Panc1 (cell line): ENCODE measurements at regions not wholly inside any gene's neighbourhood (a gene's known extent, or its start where the extent isn't known, plus 50 kb on each side); places are given as distances from the start of the nearest gene placed in this dataset.

Experiments
- ATAC-seq: fragments of 200-7000 bp; cut with Tn5 transposase; 2 replicates; pipeline ENCODE4 v1.9.1; 2020; ENCODE audit warnings: mild to moderate bottlenecking, moderate library complexity
- BruUV-seq: library from RNA; stranded (reverse); fragments of 400-500 nt; replicated peaks from 2 replicates; lab custom pipeline; 2021; lab: Mats Ljungman, UMichigan
- CTCF ChIA-PET: fragments of 300-600 bp; sonication (Branson Sonifier 250); formaldehyde crosslinking; loops from one replicate; lab custom pipeline; 2022; ENCODE audit warnings: antibody characterized with exemption; lab: Charles Lee
- POLR2A ChIA-PET: fragments of 300-600 bp; sonication (Branson Sonifier 250); formaldehyde crosslinking; loops from one replicate; lab custom pipeline; 2022; ENCODE audit warnings: antibody characterized with exemption; lab: Charles Lee
- DNase-seq: peaks from one replicate; pipeline ENCODE4 v3.0.0-alpha.2; 2010; ENCODE audit warnings: low read depth, low spot score
- H3K27ac ChIP-seq: 2 replicates; pipeline ENCODE4 v1.5.1; 2011; ENCODE audit warnings: mild to moderate bottlenecking, low read length, inconsistent platforms
- H3K27me3 ChIP-seq: fragments of 200-500 bp; sonication (Bioruptor generic); 2 replicates; pipeline ENCODE4 v1.6.0; 2014; ENCODE audit warnings: low read length, inconsistent platforms; ENCODE audit not compliant: control insufficient read depth, insufficient read depth
- H3K36me3 ChIP-seq: fragments of 200-500 bp; sonication (Bioruptor generic); 2 replicates; pipeline ENCODE4 v1.5.1; 2014; ENCODE audit warnings: inconsistent platforms, mild to moderate bottlenecking, low read length, moderate library complexity; ENCODE audit not compliant: control insufficient read depth, insufficient read depth
- H3K4me1 ChIP-seq: 2 replicates; pipeline ENCODE4 v1.5.1; 2011; ENCODE audit warnings: inconsistent platforms, mild to moderate bottlenecking, low read length, moderate library complexity; ENCODE audit not compliant: control insufficient read depth, insufficient read depth
- H3K4me3 ChIP-seq, 2 experiments: 2 replicates each; pipeline ENCODE4 v1.5.1; 2011 to 2012; ENCODE audit warnings: low read depth in 2 of 2, low read length in 2 of 2, mild to moderate bottlenecking in 2 of 2, inconsistent platforms in 1 of 2, moderate library complexity in 1 of 2
- H3K9me3 ChIP-seq: fragments of 200-500 bp; sonication (Bioruptor generic); 2 replicates; pipeline ENCODE4 v1.5.1; 2014; ENCODE audit warnings: low read depth, mild to moderate bottlenecking, inconsistent platforms, low read length, moderate library complexity; ENCODE audit not compliant: control insufficient read depth, insufficient read depth
- POLR2AphosphoS5 ChIP-seq: IDR thresholded peaks from 2 replicates; pipeline ENCODE4 v1.6.1; 2012; ENCODE audit warnings: mild to moderate bottlenecking, low read depth, low read length, moderate library complexity
- SIN3A ChIP-seq: IDR thresholded peaks from 2 replicates; pipeline ENCODE4 v1.6.1; 2012; ENCODE audit warnings: low read depth, mild to moderate bottlenecking, low read length, moderate library complexity, borderline replicate concordance; ENCODE audit not compliant: insufficient read depth
- TCF7L2 ChIP-seq: IDR thresholded peaks from 2 replicates; pipeline ENCODE4 v1.6.1; 2011; ENCODE audit warnings: mild to moderate bottlenecking, low read depth, low read length, inconsistent platforms
- in situ Hi-C: cut with HindIII; loops from 2 replicates; pipeline ENCODE4 v1.10.0; 2016; ENCODE audit warnings: low sequenced_read_pairs, low pct_unique_long_range_greater_than_20kb
- intact Hi-C: fragments of 100-400 bp; cut with micrococcal nuclease; formaldehyde crosslinking; loops from one replicate; pipeline ENCODE4 v1.10.0; 2022; ENCODE audit not compliant: unreplicated experiment
- TF ChIP-seq, protein P1 (sequence below), 2 experiments: IDR thresholded peaks; 2 replicates each; pipeline ENCODE4 v1.6.1; 2011 to 2012; ENCODE audit warnings: low read depth in 2 of 2, control low read depth in 1 of 2, low read length in 1 of 2, mild to moderate bottlenecking in 1 of 2, moderate library complexity in 1 of 2; ENCODE audit not compliant: insufficient read depth in 1 of 2
- TF ChIP-seq, protein P2 (sequence below): fragments of 450-650 bp; IDR thresholded peaks from 2 replicates; pipeline ENCODE4 v1.5.1; 2017; ENCODE audit warnings: mild to moderate bottlenecking

DNA sequence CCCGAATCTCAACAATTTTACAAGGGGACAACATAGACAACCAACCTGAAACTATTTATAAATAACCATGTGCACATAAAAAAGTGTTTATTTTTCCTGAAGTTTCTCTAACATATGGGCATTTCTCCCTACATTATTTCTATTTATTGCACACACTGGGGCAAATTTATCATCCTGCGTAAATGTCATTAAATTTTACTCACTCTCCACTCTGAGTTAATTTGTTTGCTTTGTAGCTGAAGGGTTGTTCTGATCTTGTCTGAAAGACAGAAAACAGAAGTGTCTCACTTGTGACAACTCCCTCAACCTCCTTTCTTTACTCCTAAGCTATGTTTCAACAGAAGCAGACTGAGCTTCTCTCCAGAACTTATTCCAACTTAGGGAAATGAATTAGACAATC lies 194.2 kb downstream of the HIPK3 start:
- Histone ChIP-seq H3K4me3 (no peak overlapping the region), H3K27ac (no peak overlapping the region), H3K9me3 (no peaks in the 10 kb centered on the region), H3K27me3 (no peaks in the 10 kb centered on the region), H3K36me3 (no peaks in the 10 kb centered on the region), H3K4me1 (peaks cover 6% of the 10 kb centered on the region; the same call in 1 of the 2 replicates)
- intact Hi-C loops, result no loop called here
- BruUV-seq, result no TSS peak
- POLR2A ChIA-PET, result no interaction called here
- TF ChIP-seq POLR2AphosphoS5, result no peak
- TF ChIP-seq, protein P1, sequence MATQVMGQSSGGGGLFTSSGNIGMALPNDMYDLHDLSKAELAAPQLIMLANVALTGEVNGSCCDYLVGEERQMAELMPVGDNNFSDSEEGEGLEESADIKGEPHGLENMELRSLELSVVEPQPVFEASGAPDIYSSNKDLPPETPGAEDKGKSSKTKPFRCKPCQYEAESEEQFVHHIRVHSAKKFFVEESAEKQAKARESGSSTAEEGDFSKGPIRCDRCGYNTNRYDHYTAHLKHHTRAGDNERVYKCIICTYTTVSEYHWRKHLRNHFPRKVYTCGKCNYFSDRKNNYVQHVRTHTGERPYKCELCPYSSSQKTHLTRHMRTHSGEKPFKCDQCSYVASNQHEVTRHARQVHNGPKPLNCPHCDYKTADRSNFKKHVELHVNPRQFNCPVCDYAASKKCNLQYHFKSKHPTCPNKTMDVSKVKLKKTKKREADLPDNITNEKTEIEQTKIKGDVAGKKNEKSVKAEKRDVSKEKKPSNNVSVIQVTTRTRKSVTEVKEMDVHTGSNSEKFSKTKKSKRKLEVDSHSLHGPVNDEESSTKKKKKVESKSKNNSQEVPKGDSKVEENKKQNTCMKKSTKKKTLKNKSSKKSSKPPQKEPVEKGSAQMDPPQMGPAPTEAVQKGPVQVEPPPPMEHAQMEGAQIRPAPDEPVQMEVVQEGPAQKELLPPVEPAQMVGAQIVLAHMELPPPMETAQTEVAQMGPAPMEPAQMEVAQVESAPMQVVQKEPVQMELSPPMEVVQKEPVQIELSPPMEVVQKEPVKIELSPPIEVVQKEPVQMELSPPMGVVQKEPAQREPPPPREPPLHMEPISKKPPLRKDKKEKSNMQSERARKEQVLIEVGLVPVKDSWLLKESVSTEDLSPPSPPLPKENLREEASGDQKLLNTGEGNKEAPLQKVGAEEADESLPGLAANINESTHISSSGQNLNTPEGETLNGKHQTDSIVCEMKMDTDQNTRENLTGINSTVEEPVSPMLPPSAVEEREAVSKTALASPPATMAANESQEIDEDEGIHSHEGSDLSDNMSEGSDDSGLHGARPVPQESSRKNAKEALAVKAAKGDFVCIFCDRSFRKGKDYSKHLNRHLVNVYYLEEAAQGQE (IDR thresholded peaks at IDR 0.05; ENCODE audit: insufficient read depth in 1 of 2, low read depth in 2 of 2, low read length in 1 of 2), result no peak
- TF ChIP-seq, protein P2, sequence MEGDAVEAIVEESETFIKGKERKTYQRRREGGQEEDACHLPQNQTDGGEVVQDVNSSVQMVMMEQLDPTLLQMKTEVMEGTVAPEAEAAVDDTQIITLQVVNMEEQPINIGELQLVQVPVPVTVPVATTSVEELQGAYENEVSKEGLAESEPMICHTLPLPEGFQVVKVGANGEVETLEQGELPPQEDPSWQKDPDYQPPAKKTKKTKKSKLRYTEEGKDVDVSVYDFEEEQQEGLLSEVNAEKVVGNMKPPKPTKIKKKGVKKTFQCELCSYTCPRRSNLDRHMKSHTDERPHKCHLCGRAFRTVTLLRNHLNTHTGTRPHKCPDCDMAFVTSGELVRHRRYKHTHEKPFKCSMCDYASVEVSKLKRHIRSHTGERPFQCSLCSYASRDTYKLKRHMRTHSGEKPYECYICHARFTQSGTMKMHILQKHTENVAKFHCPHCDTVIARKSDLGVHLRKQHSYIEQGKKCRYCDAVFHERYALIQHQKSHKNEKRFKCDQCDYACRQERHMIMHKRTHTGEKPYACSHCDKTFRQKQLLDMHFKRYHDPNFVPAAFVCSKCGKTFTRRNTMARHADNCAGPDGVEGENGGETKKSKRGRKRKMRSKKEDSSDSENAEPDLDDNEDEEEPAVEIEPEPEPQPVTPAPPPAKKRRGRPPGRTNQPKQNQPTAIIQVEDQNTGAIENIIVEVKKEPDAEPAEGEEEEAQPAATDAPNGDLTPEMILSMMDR, result no peak
- no peak for TF ChIP-seq SIN3A
- no peak for TF ChIP-seq TCF7L2
- no peak for ATAC-seq
- in situ Hi-C loops, result no loop called here
- CTCF ChIA-PET, result no interaction called here
- no peak for DNase-seq

DNA sequence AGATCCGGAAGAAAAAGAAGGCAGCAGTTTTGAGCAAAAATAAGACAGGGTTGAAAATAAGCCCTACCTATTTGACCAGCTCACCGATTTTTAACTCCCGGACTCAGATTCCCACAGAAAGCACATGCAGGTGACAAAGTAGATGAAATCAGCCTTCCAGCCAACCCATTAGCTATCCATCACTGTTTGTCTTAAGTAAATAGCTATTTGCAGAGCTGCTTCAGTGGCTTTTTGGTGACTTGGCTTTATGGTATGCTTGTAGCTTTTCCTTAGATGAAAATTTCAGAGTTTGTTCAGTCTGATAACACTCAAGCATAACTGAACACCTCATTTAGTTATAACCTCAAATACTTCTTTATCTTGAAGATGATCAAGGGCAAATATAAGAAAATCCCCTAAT lies 192.6 kb downstream of the HIPK3 start:
- DNase-seq (peak; percentile 7), ATAC-seq (peak; percentile 65; the same call in 1 of the 2 replicates)
- BruUV-seq, result no TSS peak
- H3K27ac ChIP-seq, result no peak overlapping the region
- H3K9me3 ChIP-seq, result no peaks in the 10 kb centered on the region
- no peak overlapping the region for H3K4me3 ChIP-seq
- ChIA-PET POLR2A (no interaction called here), CTCF (no interaction called here)
- TF ChIP-seq POLR2AphosphoS5 (no peak), TCF7L2 (no peak), SIN3A (no peak)
- TF ChIP-seq, protein P2, result no peak
- TF ChIP-seq, protein P1 (IDR thresholded peaks at IDR 0.05; ENCODE audit: insufficient read depth in 1 of 2, low read depth in 2 of 2, low read length in 1 of 2), result no peak
- H3K36me3 ChIP-seq, result no peaks in the 10 kb centered on the region
- H3K27me3 ChIP-seq, result no peaks in the 10 kb centered on the region
- in situ Hi-C loops, result no loop called here
- H3K4me1 ChIP-seq, result peaks cover 6% of the 10 kb centered on the region; the same call in 1 of the 2 replicates
- intact Hi-C loops, result no loop called here
